Gastrocnemius medialis (tissue), 4 donors: ENCODE measurements at regions not wholly inside any gene's neighbourhood (a gene's known extent, or its start where the extent isn't known, plus 50 kb on each side); places are given as distances from the start of the nearest gene placed in this dataset.

Source experiments
- CTCF ChIP-seq, 5 experiments: fragments of 450-650 bp in 3 of 5; fragments of 200-600 bp in 2 of 5; sonication (generic) in 2 of 5; IDR thresholded peaks in 4 of 5; conservative IDR thresholded peaks in 1 of 5; 1 replicate in 4 of 5; 2 replicates in 1 of 5; pipeline ENCODE4 v1.5.1; 2016 to 2019; ENCODE audit warnings: antibody characterized with exemption in 5 of 5, mild to moderate bottlenecking in 3 of 5, moderate library complexity in 3 of 5
- POLR2A ChIP-seq, 2 donors: fragments of 450-650 bp; IDR thresholded peaks; one replicate each; pipeline ENCODE4 v1.6.1; 2017; ENCODE audit warnings: antibody characterized with exemption in 2 of 2, mild to moderate bottlenecking in 2 of 2, moderate library complexity in 2 of 2

GRCh38 chrX:13383907-13384306 lies 64.1 kb upstream of the ATXN3L start:
- no peak for TF ChIP-seq CTCF (IDR thresholded peaks at IDR 0.05 in 4 of 5, conservative IDR thresholded peaks at IDR 0.05 in 1 of 5)
- no peak for TF ChIP-seq POLR2A (IDR thresholded peaks at IDR 0.05)
